HEK293 (cell line): ENCODE measurements at regions not wholly inside any gene's neighbourhood (a gene's known extent, or its start where the extent isn't known, plus 50 kb on each side); places are given as distances from the start of the nearest gene placed in this dataset.

Source experiments
- SP3 ChIP-seq: fragments of 450-650 bp; formaldehyde crosslinking; IDR thresholded peaks from 2 replicates; pipeline ENCODE4 v1.5.1; 2016; ENCODE audit warnings: missing biosample characterization, missing genetic modification characterization
- ZBTB7A ChIP-seq: fragments of 450-650 bp; formaldehyde crosslinking; IDR thresholded peaks from 2 replicates; pipeline ENCODE4 v1.5.1; 2016; ENCODE audit warnings: low read depth, missing biosample characterization, missing genetic modification characterization
- ZEB2 ChIP-seq: fragments of 450-650 bp; formaldehyde crosslinking; IDR thresholded peaks from 2 replicates; pipeline ENCODE4 v1.5.1; 2016; ENCODE audit warnings: missing biosample characterization, missing genetic modification characterization
- ZNF133 ChIP-seq: fragments of 450-650 bp; formaldehyde crosslinking; IDR thresholded peaks from 2 replicates; pipeline ENCODE4 v1.5.1; 2016; ENCODE audit warnings: missing biosample characterization, missing genetic modification characterization
- ZNF2 ChIP-seq: fragments of 450-650 bp; formaldehyde crosslinking; IDR thresholded peaks from 2 replicates; pipeline ENCODE4 v1.5.1; 2016; ENCODE audit warnings: missing biosample characterization, missing genetic modification characterization
- ZNF501 ChIP-seq: fragments of 450-650 bp; formaldehyde crosslinking; IDR thresholded peaks from 2 replicates; pipeline ENCODE4 v1.5.1; 2016; ENCODE audit warnings: missing biosample characterization, missing genetic modification characterization
- ZNF76 ChIP-seq: fragments of 450-650 bp; formaldehyde crosslinking; IDR thresholded peaks from 2 replicates; pipeline ENCODE4; 2016; ENCODE audit warnings: low read depth, missing biosample characterization, missing genetic modification characterization, borderline replicate concordance
- ZNF768 ChIP-seq: fragments of 450-650 bp; formaldehyde crosslinking; IDR thresholded peaks from 2 replicates; pipeline ENCODE4 v1.5.1; 2018; ENCODE audit warnings: missing biosample characterization, mild to moderate bottlenecking, missing genetic modification characterization
- TF ChIP-seq, protein P1 (sequence below): fragments of 450-650 bp; IDR thresholded peaks from 2 replicates; pipeline ENCODE4 v1.5.1; 2018; ENCODE audit warnings: missing biosample characterization, mild to moderate bottlenecking, missing genetic modification characterization
- TF ChIP-seq, protein P2 (sequence below): sonication (generic); formaldehyde crosslinking; IDR thresholded peaks from 2 replicates; pipeline ENCODE4 v1.8.1; 2022; ENCODE audit warnings: mild to moderate bottlenecking, moderate library complexity, missing genetic modification reagents
- TF ChIP-seq, protein P3 (sequence below): fragments of 450-650 bp; formaldehyde crosslinking; IDR thresholded peaks from 2 replicates; pipeline ENCODE4 v1.5.1; 2016; ENCODE audit warnings: missing biosample characterization, missing genetic modification characterization

DNA sequence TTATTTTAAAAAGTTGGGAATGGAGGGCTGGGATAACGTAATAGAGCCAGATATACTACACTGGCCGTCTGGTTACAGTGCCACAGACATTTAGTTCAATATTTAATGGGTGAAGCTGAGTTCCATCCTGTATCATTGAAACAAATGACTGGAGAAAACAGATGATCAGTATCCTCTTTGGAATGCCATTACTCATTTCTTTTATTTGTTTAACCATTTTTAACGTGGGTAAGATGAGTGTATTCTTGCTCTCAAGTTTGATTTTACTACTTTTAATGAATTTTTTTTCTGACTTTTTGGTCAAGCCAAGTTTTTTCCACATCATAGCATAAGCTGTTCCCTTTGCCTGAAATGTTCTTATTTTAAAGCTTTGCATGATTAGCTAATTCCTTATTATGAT lies 53.9 kb upstream of the GRM7 start:
- TF ChIP-seq, protein P1, sequence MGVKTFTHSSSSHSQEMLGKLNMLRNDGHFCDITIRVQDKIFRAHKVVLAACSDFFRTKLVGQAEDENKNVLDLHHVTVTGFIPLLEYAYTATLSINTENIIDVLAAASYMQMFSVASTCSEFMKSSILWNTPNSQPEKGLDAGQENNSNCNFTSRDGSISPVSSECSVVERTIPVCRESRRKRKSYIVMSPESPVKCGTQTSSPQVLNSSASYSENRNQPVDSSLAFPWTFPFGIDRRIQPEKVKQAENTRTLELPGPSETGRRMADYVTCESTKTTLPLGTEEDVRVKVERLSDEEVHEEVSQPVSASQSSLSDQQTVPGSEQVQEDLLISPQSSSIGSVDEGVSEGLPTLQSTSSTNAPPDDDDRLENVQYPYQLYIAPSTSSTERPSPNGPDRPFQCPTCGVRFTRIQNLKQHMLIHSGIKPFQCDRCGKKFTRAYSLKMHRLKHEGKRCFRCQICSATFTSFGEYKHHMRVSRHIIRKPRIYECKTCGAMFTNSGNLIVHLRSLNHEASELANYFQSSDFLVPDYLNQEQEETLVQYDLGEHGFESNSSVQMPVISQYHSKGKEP (tag by site-specific recombination): no peak
- TF ChIP-seq, protein P2, sequence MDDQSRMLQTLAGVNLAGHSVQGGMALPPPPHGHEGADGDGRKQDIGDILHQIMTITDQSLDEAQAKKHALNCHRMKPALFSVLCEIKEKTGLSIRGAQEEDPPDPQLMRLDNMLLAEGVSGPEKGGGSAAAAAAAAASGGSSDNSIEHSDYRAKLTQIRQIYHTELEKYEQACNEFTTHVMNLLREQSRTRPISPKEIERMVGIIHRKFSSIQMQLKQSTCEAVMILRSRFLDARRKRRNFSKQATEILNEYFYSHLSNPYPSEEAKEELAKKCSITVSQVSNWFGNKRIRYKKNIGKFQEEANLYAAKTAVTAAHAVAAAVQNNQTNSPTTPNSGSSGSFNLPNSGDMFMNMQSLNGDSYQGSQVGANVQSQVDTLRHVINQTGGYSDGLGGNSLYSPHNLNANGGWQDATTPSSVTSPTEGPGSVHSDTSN: no peak
- TF ChIP-seq ZNF501 (no peak), ZBTB7A (tag by site-specific recombination) (no peak), ZNF133 (tag by site-specific recombination) (no peak), ZNF2 (tag by site-specific recombination) (no peak), ZNF76 (tag by site-specific recombination) (no peak), ZNF768 (no peak), SP3 (tag by site-specific recombination) (no peak), ZEB2 (no peak)
- TF ChIP-seq, protein P3, sequence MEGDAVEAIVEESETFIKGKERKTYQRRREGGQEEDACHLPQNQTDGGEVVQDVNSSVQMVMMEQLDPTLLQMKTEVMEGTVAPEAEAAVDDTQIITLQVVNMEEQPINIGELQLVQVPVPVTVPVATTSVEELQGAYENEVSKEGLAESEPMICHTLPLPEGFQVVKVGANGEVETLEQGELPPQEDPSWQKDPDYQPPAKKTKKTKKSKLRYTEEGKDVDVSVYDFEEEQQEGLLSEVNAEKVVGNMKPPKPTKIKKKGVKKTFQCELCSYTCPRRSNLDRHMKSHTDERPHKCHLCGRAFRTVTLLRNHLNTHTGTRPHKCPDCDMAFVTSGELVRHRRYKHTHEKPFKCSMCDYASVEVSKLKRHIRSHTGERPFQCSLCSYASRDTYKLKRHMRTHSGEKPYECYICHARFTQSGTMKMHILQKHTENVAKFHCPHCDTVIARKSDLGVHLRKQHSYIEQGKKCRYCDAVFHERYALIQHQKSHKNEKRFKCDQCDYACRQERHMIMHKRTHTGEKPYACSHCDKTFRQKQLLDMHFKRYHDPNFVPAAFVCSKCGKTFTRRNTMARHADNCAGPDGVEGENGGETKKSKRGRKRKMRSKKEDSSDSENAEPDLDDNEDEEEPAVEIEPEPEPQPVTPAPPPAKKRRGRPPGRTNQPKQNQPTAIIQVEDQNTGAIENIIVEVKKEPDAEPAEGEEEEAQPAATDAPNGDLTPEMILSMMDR: no peak
